GM21423 (cell line): ENCODE measurements at regions not wholly inside any gene's neighbourhood (a gene's known extent, or its start where the extent isn't known, plus 50 kb on each side); places are given as distances from the start of the nearest gene placed in this dataset.
A peak's percentile ranks its signal among the peaks of the same experiment; 100 is the strongest.

Source experiments
- ATAC-seq: cut with Tn5 transposase; IDR thresholded peaks from one replicate; pipeline ENCODE4 v1.9.1; 2021; ENCODE audit warnings: mild to moderate bottlenecking, moderate library complexity; ENCODE audit not compliant: unreplicated experiment

- ATAC-seq: no peak
These were observed 92.5 kb upstream of the MAP2 start for GRCh38 chr2:209331291-209331844.

DNA sequence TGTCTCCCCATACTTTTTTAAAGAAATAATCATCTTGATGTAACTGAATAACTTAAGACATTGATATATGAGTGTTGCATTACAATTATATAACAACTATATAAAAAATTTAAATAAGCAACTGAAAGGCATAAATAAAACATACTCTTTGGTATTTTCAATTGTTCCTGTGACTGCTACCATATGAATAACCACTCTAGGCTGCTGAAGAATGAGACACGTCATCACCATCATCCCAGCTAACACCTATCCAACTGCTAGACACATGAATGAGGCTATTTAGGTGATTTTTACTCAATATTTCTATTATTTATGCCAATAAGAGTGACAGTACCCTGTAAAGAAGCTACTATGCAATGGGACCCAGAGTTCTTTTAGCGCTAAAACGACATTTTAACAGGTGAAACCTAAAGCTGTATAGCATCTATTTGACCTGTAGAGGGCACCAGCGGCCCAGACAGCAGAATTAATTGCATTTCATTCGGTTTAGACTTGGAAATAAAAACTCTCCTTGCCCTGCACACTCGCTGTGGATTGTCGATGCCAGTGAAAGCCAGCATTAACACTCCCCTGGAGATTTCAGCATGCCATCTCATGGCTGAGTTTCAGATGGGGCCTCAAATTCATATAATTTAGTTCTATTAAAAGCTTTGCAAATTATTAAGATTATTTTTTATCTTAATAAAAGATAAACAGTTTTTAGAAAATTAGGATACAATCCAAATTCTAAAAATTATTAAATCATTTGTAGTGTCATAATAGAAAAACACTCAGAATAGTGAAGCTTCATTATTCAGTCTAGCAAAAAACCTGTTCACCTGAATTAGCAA lies 89.4 kb upstream of the MAP2 start:
- ATAC-seq: peak; percentile 89

DNA sequence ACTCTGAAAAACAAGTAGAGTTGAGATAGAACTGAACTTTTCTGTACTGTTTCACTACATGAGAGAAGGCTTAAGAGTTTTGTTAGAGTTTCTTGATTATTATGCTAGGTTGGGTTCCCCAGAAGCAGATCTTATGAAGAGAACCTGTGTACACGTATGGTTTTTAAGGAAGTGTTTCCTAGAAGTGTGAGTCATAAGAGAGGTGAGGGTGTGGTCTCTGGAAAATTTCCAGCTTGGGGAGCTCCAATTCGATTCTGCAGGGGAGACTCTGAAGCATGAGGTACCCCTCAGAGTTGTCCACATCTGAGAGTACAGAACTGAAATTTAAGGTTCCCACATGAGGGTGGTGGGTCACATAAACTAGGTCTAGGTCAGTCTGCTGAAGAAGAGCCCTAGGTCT lies 83.3 kb upstream of the MAP2 start:
- ATAC-seq: no peak

- ATAC-seq: no peak
These were observed 79.5 kb upstream of the MAP2 start for GRCh38 chr2:209344349-209344748.

- ATAC-seq: no peak
These were observed 75.4 kb upstream of the MAP2 start for GRCh38 chr2:209348433-209348832.

- ATAC-seq: no peak
These were observed 72.2 kb upstream of the MAP2 start for GRCh38 chr2:209351636-209352035.

DNA sequence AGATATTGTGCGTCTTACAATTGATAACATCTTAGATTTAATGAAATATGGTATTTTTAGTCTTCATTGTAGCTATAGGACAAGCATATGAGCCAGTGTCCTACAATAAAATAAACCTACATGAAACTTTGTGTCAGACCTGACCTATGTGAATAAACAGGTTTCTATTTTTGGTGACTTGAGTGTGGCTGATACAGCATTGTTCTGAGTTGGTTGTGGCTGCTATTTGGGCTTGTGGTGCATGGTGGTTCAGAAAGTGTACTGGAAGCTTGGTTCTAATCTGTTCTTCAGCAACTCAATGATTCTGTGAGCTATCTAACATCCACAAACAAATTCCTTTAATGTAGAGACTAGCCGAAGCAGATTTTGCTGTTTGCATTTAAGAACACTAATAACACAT lies 64.9 kb upstream of the MAP2 start:
- no peak for ATAC-seq

DNA sequence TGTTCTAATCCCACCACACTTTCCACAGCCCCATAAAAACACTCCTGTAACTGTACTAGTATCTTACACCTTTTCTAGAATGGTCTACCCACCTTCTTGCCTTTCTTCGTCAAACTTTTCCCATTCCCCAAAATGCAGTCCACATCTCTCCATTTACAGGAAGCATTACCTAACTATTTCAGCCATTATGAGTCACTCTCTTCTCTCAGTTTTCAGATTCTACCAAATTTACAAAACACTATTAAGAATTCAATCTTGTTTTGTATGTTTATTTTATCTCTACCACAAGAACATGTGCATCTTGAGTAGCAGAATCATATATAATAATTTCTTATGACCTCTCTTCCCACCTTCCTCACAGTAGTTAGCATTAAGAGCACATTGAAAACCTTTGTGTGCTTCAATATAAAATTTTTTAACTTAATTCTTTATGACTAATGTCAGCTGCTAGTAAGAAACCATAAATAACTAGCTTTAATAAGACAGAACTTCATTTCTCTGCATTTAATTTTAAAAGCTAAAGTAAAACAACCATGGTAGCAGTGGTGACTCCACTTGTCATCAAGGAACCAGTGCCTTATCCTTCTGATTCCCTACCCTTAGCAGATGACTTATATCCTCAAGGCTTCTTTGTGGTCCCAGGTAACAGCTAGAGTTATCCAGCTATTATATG lies 56.6 kb upstream of the MAP2 start:
- ATAC-seq: no peak

DNA sequence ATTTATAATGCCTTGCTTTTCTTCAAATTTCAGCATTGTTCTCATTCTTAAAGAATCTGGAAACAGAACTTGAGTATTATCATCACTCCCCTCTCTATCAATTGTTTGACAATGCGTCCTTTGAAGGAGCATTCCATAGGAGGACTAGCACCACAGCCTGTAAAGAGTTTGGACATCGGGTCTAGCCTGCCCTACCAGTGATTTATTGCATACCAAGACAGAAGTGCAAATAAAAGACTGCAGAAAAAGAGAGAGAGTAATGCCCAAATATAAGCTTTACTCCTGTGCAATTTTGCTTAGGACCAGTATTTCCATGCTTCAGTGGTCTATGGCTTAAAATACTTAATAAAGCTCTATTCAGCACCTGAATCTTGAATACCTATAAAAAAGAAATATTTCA lies 55.4 kb upstream of the MAP2 start:
- no peak for ATAC-seq

GRCh38 chr2:209368914-209369313 lies 54.9 kb upstream of the MAP2 start:
- peak; percentile 93 for ATAC-seq

DNA sequence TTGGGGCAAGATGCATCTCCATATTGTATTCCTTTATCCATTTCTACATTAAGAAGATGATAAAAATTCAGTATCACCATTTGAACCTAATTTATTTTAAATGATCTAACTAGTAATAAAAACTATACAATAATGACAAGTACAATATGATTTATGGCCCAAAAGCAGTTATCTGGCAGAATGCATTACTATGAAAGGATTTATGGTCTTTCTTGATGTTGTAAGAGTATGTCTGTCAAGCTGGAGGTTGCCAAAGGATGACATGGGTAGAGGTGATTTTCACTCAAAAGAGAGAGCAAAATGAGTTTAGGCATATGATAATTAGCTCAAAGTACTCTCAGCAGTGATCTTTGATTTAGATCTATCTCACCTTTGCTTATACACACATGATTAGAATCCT lies 54.2 kb upstream of the MAP2 start:
- ATAC-seq: no peak

DNA sequence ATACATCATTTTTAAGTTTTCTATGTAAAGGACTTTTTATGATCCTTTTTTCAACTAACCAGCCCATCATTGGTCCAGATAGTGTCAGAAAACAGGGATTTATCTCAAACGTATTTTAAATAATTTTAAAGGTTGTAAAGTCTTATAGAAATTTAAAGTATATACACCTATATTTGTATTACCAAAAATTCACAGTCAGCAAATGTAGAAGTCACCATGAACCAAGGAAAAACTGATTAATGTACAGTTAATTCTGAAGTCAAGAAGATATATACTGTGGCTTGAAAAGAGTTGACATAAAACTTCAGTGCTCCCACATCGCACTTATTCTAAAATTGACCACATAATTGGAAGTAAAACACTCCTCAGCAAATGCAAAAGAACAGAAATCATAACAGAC lies 52.4 kb upstream of the MAP2 start:
- no peak for ATAC-seq
